ENCODE measurements at regions not wholly inside any gene's neighbourhood (a gene's known extent, or its start where the extent isn't known, plus 50 kb on each side); places are given as distances from the start of the nearest gene placed in this dataset.
A peak's percentile ranks its signal among the peaks of the same experiment; 100 is the strongest.

GRCh38 chr10:3704565-3705325 lies 80.3 kb downstream of the KLF6 start:
- no peaks in the 10 kb centered on the region for H3K27me3 ChIP-seq (ENCODE audit: insufficient read depth, low read depth, severe bottlenecking)
- no peak for DNase-seq
- H3K4me3 ChIP-seq (ENCODE audit: low read depth, low read length): no peak overlapping the region
- H3K36me3 ChIP-seq: no peaks in the 10 kb centered on the region
- H3K27ac ChIP-seq: no peak overlapping the region
- H3K9me3 ChIP-seq (ENCODE audit: severe bottlenecking): no peaks in the 10 kb centered on the region
- TF ChIP-seq CTCF (IDR thresholded peaks at IDR 0.05; ENCODE audit: low read depth, low read length): no peak

GRCh38 chr10:3702569-3702968 lies 82.4 kb downstream of the KLF6 start:
- Histone ChIP-seq H3K27ac (no peak overlapping the region), H3K9me3 (ENCODE audit: severe bottlenecking) (no peaks in the 10 kb centered on the region), H3K27me3 (ENCODE audit: insufficient read depth, low read depth, severe bottlenecking) (no peaks in the 10 kb centered on the region), H3K4me3 (ENCODE audit: low read depth, low read length) (no peak overlapping the region), H3K36me3 (no peaks in the 10 kb centered on the region)
- no peak for TF ChIP-seq CTCF (IDR thresholded peaks at IDR 0.05; ENCODE audit: low read depth, low read length)
- DNase-seq: no peak

GRCh38 chr10:3702056-3702546 lies 82.9 kb downstream of the KLF6 start:
- Histone ChIP-seq H3K27ac (no peak overlapping the region), H3K27me3 (ENCODE audit: insufficient read depth, low read depth, severe bottlenecking) (no peaks in the 10 kb centered on the region), H3K36me3 (no peaks in the 10 kb centered on the region), H3K9me3 (ENCODE audit: severe bottlenecking) (no peaks in the 10 kb centered on the region), H3K4me3 (ENCODE audit: low read depth, low read length) (no peak overlapping the region)
- no peak for TF ChIP-seq CTCF (IDR thresholded peaks at IDR 0.05; ENCODE audit: low read depth, low read length)
- DNase-seq: no peak

GRCh38 chr10:3701491-3701890 lies 83.5 kb downstream of the KLF6 start:
- Histone ChIP-seq H3K27me3 (ENCODE audit: insufficient read depth, low read depth, severe bottlenecking) (no peaks in the 10 kb centered on the region), H3K27ac (no peak overlapping the region), H3K36me3 (no peaks in the 10 kb centered on the region), H3K4me3 (ENCODE audit: low read depth, low read length) (no peak overlapping the region), H3K9me3 (ENCODE audit: severe bottlenecking) (no peaks in the 10 kb centered on the region)
- TF ChIP-seq CTCF (IDR thresholded peaks at IDR 0.05; ENCODE audit: low read depth, low read length): no peak
- no peak for DNase-seq

- Histone ChIP-seq H3K9me3 (ENCODE audit: severe bottlenecking) (no peaks in the 10 kb centered on the region), H3K27ac (no peak overlapping the region), H3K27me3 (ENCODE audit: insufficient read depth, low read depth, severe bottlenecking) (no peaks in the 10 kb centered on the region), H3K36me3 (no peaks in the 10 kb centered on the region), H3K4me3 (ENCODE audit: low read depth, low read length) (no peak overlapping the region)
- DNase-seq: peak; percentile 16
- TF ChIP-seq CTCF (IDR thresholded peaks at IDR 0.05; ENCODE audit: low read depth, low read length): no peak
These were observed 84.4 kb downstream of the KLF6 start for GRCh38 chr10:3700531-3701076.

Data from WERI-Rb-1 (cell line).